NCI-H748 treated with DMSO at 0.1 percent for 48 hours (cell line): ENCODE measurements at regions not wholly inside any gene's neighbourhood (a gene's known extent, or its start where the extent isn't known, plus 50 kb on each side); places are given as distances from the start of the nearest gene placed in this dataset.

Experiments
- DNase-seq: peaks from one replicate; lab custom pipeline; 2025; lab: John Stamatoyannopoulos, UW

DNA sequence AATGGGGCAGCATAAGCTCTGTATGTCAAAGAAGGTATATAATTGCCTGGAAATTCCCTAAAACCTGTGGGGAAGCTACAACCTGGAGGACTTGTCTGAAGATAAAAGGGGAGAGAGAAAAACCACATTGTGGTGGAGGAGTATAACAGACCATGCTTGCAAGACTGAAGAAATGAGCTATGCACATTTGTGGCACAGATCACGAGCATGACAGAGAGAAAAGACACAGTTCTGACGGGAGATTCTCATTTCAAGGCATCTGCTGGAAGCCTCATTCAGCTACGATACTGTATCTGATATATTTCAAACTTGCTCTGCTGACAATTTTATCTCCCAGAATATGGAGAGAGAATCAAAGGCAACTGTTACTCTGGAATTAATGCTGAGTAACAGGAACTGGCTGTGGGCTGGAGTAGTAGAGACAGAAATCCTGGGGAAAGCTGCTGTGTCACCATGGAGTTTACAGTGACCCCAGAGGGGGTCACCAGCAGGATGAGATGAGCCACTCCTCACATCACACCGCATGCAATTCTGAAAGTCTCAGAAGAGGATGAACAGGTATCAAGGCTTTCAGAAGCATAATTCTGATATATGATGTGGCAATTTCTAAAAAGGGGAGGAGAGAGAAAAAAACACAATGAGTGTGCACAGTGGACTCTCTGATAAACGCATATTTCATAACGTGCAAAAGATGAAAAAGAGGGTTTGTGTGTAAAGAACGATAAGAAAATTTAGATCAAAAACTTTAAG, 528.8 kb downstream of the IRX1 start:
- DNase-seq: no peak

DNA sequence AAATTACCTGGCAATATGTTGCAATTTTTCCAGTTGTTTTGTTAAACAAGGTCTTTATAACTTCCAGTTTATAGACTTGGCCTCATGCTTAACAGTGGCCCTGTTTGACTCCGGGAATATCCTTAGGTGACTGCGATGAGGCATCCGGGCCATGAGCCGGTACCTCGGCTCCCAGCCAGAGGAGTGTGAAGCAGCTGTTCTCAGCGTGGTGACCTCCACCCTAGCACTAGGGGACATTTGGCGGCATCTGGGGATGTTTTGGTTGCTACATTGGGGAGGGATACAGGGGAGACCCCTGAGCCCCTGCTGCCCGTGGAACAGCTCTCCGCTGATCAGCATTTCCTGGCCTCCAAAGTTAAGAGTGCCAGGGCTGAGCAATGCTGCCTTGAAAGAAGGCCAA, 533.4 kb downstream of the IRX1 start:
- no peak for DNase-seq

DNA sequence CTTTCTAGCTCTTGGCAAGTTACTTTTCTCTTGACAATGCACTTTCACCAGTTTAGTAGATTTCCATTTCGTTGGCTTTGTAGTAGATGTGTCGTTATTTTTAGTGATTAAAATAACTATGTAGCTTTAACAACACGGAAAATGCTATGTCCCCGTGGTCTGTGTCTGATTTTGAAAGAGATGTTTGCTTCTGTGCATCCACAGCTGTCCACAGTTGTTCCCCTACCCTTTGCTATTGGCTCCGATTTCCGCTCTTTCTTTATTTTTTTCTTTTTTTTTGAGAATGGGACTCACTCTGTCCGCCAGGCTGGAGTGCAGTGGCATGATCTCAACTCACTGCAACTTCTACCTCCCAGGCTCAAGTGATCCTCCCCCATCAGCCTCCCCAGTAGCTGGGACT, 533.9 kb downstream of the IRX1 start:
- no peak for DNase-seq

DNA sequence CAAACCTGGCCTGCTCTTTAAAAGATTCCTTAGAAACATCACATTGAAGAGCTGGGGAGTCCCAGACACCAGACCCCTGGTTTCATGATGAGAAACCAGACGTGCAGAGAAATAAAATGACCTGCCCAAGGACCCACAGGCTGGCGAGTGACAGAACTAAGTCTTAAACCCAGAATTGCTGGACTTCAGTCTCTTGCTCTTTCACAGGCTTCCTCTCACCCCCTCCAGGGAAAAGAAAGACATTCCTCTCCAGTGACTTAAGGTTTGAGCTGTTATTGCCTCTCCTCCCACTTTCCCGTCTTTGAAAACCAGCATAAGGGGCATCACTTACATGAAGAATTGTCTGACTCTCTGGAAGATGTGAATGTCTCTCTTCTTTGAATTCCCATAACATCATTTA, 535.2 kb downstream of the IRX1 start:
- no peak for DNase-seq

DNA sequence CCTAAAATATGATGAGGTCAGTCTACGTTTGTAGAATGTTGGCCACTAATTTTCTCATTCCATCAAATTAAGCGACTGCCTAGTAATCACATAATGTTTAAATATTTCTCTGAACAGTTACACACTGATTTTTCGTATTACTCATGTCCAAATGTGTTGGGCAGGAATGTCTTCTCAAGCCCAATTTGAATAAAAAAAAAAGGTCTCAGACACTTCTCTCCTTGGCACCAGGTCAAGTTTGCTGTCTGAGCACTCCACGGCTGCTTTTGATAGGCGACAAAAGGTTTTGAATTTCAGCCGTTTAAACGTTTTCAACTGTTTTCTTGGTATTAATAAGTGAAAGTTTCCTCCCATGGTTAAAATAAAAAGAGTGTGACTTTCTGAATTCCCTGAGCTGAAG, 542.1 kb downstream of the IRX1 start:
- DNase-seq: no peak

DNA sequence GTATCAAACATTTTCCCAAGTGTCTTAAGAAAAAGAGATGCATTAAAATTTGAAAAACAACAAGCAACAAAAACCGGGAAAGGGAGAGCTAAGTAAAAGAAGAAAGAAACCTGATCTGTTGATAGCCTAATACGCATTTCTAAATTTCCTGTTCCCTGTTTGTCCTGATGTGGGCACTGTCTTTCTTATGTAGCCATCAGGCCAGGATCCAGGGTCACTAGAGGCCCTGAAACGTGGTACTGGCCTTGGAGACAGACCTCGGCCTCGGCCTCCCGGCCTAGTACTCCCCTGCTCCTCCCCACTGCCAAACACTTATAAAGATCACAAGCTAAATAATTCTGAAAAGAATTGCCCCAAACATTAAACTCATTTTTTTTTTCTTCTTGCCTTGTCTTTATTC, 547.2 kb downstream of the IRX1 start:
- no peak for DNase-seq

DNA sequence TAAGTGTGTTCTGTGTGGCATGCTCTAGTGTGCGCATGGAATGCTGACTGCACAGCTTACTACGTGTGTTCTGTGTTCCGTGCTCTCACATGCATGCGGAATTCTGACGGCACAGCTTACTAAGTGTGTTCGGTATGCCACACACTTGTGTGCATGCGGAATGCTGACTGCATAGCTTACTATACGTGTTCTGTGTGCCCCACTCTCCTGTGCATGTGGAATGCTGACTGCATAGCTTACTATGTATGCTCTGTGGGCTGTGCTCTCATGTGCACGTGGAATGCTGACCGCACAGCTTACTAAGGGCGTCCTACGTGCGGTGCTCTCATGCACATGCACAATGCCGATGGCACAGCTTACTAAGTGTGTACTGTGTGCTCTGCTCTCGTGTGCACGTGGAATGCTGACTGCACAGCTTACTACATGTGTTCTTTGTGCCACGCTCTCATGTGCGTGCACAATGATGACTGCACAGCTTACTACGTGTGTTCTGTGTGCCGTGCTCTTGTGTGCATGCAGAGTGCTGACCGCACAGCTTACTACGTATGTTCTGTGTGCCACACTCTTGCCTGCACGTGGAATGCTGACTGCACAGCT, 548.9 kb downstream of the IRX1 start:
- DNase-seq: no peak

DNA sequence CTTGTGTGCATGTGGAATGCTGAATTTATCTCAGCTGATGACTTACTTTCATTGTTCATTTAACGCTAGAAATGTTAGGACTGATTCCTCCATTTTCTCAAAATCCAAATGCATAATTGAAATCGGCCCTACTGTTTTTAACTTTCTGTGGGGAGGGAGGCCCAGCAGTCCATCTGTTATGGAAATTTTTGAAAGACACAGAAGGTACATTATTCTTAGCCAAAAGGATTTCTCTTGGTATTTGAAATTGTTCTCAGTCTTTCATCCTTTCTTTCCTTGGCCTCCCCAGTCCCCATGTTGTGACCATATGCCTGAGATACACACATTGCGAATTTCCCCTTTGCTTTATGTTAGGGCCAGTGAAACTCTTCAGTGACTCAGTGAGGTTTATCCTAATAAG, 549.9 kb downstream of the IRX1 start:
- DNase-seq: no peak

DNA sequence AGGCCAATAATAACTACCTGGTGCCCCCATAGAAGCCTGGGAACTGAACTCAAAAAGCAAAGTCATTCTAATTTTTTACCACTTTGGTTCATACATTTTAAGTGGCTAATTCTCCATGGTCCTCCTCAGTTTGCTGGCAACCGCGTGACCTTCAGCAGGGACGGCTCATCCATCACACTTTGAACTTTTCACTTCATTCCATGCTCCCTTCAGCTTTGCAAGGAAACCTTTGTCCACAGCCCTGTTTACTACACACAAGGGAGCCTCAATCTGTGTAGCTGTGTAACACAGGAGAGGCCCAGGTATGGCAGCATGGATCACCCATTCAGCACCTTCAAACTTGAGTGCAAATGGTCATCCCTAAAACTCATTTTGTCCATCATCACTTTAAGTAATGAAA, 552.4 kb downstream of the IRX1 start:
- no peak for DNase-seq

DNA sequence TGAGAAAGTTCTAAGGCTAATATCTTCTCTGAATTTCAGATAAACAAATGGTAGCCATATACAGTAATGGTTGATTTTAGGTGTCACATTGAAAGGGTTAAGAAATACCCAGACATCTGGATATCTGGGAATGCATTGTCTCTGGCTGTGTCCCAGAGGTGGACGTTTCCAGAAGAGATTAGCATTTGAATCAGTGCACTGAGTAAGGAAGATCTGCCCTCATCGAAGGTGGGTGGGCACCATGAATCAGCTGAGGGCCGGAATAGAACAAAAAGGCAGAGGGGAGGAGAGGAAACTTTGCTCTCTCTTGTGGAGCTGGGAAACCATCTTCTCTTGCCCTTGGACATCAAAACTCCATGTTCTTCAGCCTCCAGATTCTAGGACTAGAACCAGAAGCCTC, 554.4 kb downstream of the IRX1 start:
- no peak for DNase-seq

DNA sequence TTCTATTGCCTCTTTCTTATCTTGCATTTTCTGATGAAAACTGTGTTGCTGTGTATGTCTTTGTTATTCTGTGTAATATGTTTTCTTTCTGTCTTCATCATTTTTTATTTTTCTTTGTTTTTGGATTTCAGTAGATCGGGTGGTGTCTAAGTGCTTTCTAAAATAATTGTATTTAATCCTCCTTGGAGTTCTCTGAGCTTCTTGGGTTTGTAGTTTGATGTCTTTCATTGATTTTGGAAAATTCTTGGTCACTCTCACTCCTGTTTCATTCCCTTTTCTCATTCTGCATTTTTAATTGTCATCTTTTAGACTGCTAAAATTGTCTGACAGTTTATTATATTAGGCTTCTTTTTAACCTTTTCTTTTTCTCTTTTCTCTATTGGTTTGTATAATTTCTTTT, 560.5 kb downstream of the IRX1 start:
- no peak for DNase-seq

DNA sequence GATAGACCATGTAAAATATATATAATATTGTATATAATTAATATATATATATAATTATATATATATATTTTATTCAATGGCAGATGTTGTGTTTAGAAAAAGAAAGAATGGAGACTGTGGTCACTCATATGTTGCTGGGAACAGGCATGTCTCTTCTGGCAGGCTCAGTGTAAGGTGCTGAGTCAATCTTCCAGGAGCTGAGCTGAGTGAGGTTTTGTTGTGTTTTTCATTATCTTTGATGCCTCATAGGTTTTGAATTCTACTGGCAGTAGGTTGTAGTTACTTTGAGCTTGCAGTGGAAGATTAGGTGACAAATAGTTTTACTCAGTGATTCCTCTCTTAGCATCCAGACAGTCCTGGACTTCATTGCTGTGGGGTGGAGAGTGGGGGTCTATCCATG, 561.3 kb downstream of the IRX1 start:
- no peak for DNase-seq

DNA sequence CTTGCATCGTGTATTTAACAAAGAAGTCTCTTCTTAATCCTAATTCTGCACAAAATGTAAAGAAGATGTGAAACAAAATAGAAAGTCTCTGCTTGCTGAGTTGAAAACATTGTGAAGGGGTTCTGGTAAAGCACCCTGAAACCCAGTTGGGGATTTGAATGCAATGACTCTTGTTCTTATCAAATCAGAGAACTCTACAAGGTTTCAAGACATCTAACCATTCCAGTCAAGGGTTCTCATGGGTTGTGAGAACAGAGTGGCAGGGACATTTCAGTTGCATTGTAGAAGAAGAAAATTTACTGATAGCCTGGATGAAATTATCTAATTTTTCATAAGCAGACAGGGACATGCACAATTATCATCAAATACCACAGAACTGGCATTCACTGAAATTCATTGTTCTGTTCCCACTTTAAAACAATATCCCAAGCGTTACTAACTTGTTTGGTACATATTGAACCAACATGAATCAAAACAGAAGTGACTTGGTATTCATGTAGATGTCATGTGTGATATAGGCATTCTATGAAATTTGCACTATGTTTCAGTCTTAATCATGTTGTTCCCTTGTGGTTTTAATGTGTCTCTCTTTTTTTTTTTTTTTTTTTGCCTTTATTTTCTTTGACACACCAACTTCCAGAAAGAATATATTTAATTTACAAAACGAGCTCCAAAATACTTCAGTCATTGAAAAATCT, 563.3 kb downstream of the IRX1 start:
- DNase-seq: no peak

DNA sequence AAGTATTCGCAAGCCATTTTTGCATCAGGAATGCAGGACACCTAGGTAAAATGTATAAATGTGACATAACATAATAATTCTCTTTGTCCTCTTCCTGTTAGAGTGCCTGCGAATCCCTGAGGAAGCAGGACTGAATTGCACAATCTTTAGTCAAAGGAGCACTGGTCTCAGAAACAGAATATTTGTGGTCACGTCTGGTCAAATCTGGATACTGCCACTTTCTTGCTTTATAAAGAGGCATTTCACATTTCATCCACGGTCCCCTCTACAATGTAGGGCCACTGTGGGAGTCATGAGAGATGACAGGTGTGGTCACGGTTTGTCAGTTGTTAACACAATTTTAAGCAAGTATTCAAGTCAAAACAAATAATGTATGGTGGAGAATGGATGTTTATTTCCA, 564.0 kb downstream of the IRX1 start:
- no peak for DNase-seq

DNA sequence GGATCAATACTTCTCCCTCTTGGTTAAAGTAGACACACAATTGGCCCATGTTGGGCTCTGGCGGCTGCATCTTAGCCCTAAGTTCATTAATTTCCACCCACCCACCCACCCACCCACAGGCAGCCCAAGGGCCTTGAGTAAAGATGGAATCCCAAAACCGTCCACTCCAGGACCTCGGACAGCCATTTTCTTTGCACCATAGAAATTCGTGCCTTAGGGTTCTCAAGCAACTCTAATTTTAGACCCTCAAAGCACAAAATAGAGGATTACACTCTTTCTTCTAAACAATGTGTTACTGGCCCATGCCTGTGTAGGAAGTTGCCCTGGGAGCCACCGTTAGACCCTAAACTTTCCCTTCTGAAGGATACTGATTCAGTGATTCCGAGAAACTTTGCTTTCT, 568.5 kb downstream of the IRX1 start:
- no peak for DNase-seq

DNA sequence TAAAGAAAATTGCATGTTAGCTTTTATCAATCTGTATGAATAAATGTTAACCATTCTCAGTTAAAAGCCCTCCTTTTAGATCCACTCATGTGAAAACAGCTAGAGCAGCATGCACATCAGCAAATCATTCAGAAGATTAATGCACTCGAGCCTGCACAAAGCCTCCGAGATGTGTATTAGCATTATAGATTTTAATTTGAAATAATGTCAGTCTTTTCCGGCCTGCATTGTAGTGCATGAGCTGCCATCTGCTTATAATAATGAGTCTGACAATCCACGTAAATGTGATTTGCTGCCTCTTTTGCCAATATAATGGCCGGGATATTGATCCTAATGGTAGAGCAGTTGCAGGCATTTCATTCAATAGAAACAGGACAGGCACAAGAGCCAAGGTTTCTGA, 585.1 kb downstream of the IRX1 start:
- no peak for DNase-seq

DNA sequence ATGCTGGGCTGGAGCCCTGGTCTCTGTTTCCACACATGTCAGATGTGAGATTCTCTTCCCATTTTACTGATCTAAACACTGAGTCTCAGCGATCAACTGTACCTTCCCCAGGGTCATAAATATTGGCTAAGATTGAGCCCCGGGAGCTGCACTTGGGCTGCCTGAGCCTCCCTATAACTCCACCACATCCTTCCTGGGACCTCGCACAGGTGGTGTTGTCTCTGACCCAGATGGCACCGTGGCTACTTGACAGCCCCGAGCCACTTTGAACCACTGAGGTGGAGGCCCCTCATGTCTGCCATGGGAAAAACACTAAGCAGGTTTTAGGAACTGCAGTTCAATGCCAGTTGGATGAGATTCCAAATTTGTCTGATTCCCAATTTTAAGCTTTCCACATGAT, 586.5 kb downstream of the IRX1 start:
- DNase-seq: no peak

DNA sequence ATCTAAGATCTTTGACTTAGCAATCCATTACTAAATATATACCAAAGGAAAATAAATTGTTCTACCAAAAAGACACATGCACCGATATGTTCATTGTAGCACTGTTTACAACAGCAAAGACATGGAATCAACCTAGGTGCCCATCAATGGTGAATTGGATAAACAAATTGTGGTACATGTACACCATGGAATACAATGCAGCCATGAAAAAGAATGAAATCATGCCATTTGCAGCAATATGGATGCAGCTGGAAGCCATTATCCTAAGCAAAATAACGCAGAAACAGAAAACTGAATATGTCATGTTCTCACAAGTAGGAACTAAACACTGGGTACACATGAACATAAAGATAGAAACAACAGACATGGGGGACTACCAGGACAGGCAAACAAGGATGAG, 589.5 kb downstream of the IRX1 start:
- no peak for DNase-seq

DNA sequence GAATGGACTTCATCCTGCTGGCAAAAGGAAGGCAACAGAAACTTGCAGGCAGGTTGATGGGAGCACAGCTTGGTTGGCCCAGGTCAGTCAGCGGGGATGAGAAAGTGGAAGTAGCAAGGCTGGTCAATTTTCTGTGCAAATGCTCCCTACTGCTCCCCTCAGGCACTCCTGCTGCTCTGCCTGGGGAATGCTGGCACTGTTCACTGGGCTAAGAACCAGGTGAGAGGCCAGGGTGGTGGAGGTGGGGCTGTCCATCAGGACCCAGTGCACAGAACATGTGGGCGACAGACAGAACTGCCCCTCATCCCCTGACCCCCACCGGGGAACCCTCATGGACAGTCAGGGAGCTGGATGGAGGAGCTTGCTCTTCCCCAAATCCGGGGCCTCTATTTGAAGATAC, 593.1 kb downstream of the IRX1 start:
- no peak for DNase-seq

DNA sequence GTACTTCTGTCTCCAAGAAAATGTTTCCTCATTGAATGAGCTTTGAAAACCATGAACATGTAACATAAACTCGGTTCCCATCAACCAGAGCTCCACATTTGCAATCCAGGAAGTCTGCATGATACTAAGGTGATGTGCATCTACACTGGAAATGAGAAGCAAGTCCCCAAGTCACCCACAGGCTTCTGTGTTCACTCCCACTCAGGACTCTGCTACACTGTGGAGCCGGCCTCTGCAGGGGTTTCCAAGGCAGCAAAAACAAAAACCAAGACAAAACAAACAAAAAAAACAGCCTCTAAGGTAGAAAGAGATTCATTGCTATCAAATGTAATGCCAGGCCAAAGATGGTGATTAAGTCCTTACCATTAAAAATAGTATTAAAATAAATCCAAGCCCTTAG, 593.7 kb downstream of the IRX1 start:
- DNase-seq: no peak

DNA sequence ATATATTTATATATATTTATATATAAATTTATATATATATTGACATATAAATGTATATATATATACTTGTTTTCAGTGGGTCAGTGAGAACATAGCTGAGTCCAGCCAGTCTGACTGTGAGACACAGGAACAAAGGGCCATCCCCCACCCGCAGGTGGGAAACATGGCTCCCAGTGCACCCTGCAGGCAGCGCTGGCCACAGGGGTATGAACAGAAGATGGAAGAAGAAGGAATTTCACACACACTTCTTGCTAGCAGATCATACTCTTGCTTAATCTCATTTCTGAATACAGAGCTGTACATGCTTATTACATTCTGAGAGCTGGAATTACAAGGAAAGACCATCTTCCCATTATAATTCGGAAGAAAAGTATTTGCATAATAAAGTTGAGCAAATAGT, 595.4 kb downstream of the IRX1 start:
- DNase-seq: no peak

DNA sequence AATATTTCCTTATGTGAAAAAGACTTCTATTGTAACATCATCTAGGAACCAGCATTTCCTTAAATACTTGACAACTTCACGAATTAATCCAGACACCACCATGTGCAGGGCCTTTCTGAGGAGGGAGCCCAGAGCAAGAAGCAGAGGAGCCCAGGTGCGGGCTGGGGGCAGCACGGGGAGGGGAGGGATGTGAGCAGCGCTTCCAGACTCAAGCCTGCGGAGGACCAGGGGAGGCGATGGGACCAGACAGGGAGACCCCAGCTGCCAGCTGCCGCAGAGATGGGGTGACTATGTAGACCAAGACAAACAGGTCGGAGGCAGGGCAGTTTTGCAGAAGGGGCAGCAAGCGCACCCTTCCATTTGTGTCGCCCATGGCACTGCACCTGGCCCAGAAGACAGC, 596.1 kb downstream of the IRX1 start:
- DNase-seq: no peak

DNA sequence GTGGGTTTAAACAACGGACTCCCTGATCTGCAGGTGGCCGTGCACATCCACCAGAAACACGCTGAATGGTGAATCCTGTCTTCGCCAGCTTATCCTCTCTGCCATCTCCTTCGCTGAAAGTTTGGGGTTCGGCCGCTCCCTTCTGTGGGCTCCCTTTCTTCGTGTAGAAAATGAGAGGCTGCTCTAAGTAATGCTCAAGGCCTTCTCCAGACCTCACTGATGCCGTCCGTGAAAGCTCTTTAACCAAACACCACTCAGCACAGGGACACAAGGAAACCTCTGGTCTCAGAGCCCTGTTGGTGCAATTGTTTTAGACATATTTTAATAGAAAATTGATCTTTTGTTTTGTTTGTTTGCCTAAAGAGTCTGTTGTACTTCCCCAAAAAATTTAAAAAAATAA, 596.5 kb downstream of the IRX1 start:
- DNase-seq: no peak

DNA sequence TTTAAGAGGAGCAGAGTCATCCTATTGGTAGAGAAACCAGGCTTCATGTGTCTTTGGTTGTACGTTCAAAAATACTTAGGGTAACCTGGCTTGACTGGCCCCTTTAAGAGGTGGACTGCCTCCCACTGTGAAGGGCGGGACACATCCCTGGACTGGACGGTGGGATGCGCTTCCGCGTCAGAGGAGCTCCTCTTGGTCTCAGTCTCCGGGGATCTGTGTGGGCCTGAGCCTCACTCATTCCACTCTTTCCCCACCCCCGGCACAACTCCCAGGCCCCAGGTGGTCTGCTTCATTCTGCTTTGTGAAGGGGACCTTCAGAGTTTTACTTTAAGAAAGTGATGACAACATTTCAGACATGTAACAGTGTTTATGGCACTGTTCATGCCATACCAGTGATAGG, 601.1 kb downstream of the IRX1 start:
- DNase-seq: no peak
